K562 (cell line): ENCODE measurements at regions not wholly inside any gene's neighbourhood (a gene's known extent, or its start where the extent isn't known, plus 50 kb on each side); places are given as distances from the start of the nearest gene placed in this dataset.

Experiments
- ATAC-seq: fragments of 200-7000 bp; cut with Tn5 transposase; 3 replicates; pipeline ENCODE4 v1.9.1; 2020; ENCODE audit warnings: moderate library complexity
- BruUV-seq: library from RNA; stranded (reverse); fragments of 400-500 nt; replicated peaks from 2 replicates; lab custom pipeline; 2021; lab: Mats Ljungman, UMichigan
- CTCF ChIA-PET: fragments of 300-600 bp; formaldehyde crosslinking; extraction: SDS; loops from one replicate; lab custom pipeline; 2021; ENCODE audit warnings: low intra/inter-chr PET ratio; lab: Yijun Ruan, JAX
- POLR2A ChIA-PET: fragments of 300-600, 350-650 bp; sonication (Branson Sonifier 250); formaldehyde crosslinking; extraction: SDS; loops from one replicate; lab custom pipeline; 2021; ENCODE audit warnings: antibody characterized with exemption, inconsistent platforms; lab: Yijun Ruan, JAX
- DNase-seq, 4 experiments: peaks; one replicate each; pipeline versions ENCODE4 v3.0.0 to v3.0.0-alpha.2; 2011 to 2018; ENCODE audit warnings: low spot score in 3 of 4, mixed read lengths in 3 of 4; ENCODE audit errors: extremely low read depth in 1 of 4
- FAIRE-seq: peaks from 2 replicates; lab custom pipeline; 2011; peaks lifted over from hg19 to GRCh38; lab: Jason Lieb, UNC
- H2AFZ ChIP-seq: 2 replicates; pipeline ENCODE4 v1.6.0; 2011; ENCODE audit warnings: low read depth, low read length, control low read depth, inconsistent platforms
- H3K27ac ChIP-seq: fragments of 200-600 bp; 3 replicates; pipeline ENCODE4 v1.8.0; 2011; ENCODE audit warnings: low read depth, mild to moderate bottlenecking, control low read depth, inconsistent platforms, low read length, moderate library complexity, mixed read lengths; ENCODE audit errors: extremely low read depth
- H3K27me3 ChIP-seq, 2 experiments: fragments of 300-600 bp in 1 of 2; 2 replicates in 1 of 2; 3 replicates in 1 of 2; pipeline versions ENCODE4 v1.6.0 to v1.8.0; 2011; ENCODE audit warnings: inconsistent platforms in 2 of 2, low read length in 2 of 2, mild to moderate bottlenecking in 1 of 2, mixed read lengths in 1 of 2, moderate library complexity in 1 of 2; ENCODE audit not compliant: control insufficient read depth in 2 of 2, insufficient read depth in 2 of 2
- H3K36me3 ChIP-seq: fragments of 300-600 bp; 3 replicates; pipeline ENCODE4 v1.8.0; 2011; ENCODE audit warnings: mild to moderate bottlenecking, low read length, inconsistent platforms; ENCODE audit not compliant: control insufficient read depth, insufficient read depth
- H3K4me1 ChIP-seq, 2 experiments: fragments of 200-600 bp in 1 of 2; replicated peaks in 1 of 2; 2 replicates in 1 of 2; 3 replicates in 1 of 2; pipeline versions ENCODE4 v1.5.1 to v1.8.0; 2011; ENCODE audit warnings: inconsistent platforms in 2 of 2, low read length in 2 of 2, mild to moderate bottlenecking in 1 of 2, mixed read lengths in 1 of 2, moderate library complexity in 1 of 2; ENCODE audit not compliant: control insufficient read depth in 2 of 2, insufficient read depth in 2 of 2
- H3K4me2 ChIP-seq: 2 replicates; pipeline ENCODE4 v1.6.1; 2011; ENCODE audit warnings: low read length, control low read depth, inconsistent platforms, mixed read lengths; ENCODE audit not compliant: insufficient read depth
- H3K4me3 ChIP-seq: fragments of 200-600 bp; sonication (generic), shearing (Covaris generic); 2 replicates; pipeline ENCODE4 v1.5.1; 2016; ENCODE audit warnings: control low read depth, inconsistent platforms
- H3K79me2 ChIP-seq: fragments of 200-600 bp; 3 replicates; pipeline ENCODE4 v1.8.0; 2011; ENCODE audit warnings: low read length, inconsistent platforms; ENCODE audit not compliant: control insufficient read depth, insufficient read depth
- H3K9ac ChIP-seq, 2 experiments: 2 replicates each; pipeline versions ENCODE4 v1.6.0 to v1.6.1; 2011; ENCODE audit warnings: low read depth in 2 of 2, low read length in 2 of 2, control low read depth in 1 of 2, inconsistent platforms in 1 of 2, mild to moderate bottlenecking in 1 of 2, mixed read lengths in 1 of 2; ENCODE audit not compliant: insufficient read depth in 1 of 2
- H3K9me1 ChIP-seq: one replicate; pipeline ENCODE4 v1.6.0; 2011; ENCODE audit warnings: inconsistent platforms, mild to moderate bottlenecking, low read length, moderate library complexity; ENCODE audit not compliant: control insufficient read depth, insufficient read depth
- H3K9me3 ChIP-seq: replicated peaks from 2 replicates; pipeline ENCODE4 v1.5.1; 2011; ENCODE audit warnings: low read depth, low read length, inconsistent platforms; ENCODE audit not compliant: control insufficient read depth, insufficient read depth
- H4K20me1 ChIP-seq: replicated peaks from 2 replicates; pipeline ENCODE4 v1.6.1; 2011; ENCODE audit warnings: low read length, inconsistent platforms, mixed read lengths; ENCODE audit not compliant: control insufficient read depth, insufficient read depth
- CTBP1 ChIP-seq: fragments of 450-650 bp; IDR thresholded peaks from 2 replicates; pipeline ENCODE4 v1.6.1; 2016; ENCODE audit warnings: borderline replicate concordance
- EZH2 ChIP-seq: IDR thresholded peaks from 2 replicates; pipeline ENCODE4 v1.6.1; 2012; ENCODE audit warnings: low read depth, mild to moderate bottlenecking, inconsistent platforms, low read length, borderline replicate concordance
- FOXJ3 ChIP-seq: sonication (generic); formaldehyde crosslinking; IDR thresholded peaks from 2 replicates; pipeline ENCODE4 v1.4.0; 2020; ENCODE audit warnings: mild to moderate bottlenecking, missing genetic modification reagents
- GTF2F1 ChIP-seq: IDR thresholded peaks from 2 replicates; pipeline ENCODE4 v1.6.1; 2011; ENCODE audit warnings: low read depth, low read length, improper control_type of control experiment
- MIER1 ChIP-seq: fragments of 450-650 bp; IDR thresholded peaks from 2 replicates; pipeline ENCODE4 v1.6.1; 2016; ENCODE audit warnings: antibody characterized with exemption, mild to moderate bottlenecking, low read depth
- SOX6 ChIP-seq: fragments of 450-650 bp; IDR thresholded peaks from 2 replicates; pipeline ENCODE4 v1.6.1; 2014; ENCODE audit warnings: mild to moderate bottlenecking
- ZKSCAN3 ChIP-seq: fragments of 250-450 bp; sonication (Bioruptor Pico); IDR thresholded peaks from 2 replicates; pipeline ENCODE4 v1.4.0; 2020
- ZNF668 ChIP-seq: fragments of 250-450 bp; sonication (Bioruptor Pico); IDR thresholded peaks from 2 replicates; pipeline ENCODE4 v1.8.0; 2022; ENCODE audit warnings: mild to moderate bottlenecking, inconsistent platforms
- ZNF780A ChIP-seq: fragments of 250-450 bp; sonication (Bioruptor Pico); IDR thresholded peaks from 2 replicates; pipeline ENCODE4 v1.5.0; 2021; ENCODE audit warnings: mild to moderate bottlenecking
- WGBS: fragments of 100-300 bp; shearing (Covaris generic); methylation state at CpG from one replicate; pipeline ENCODE4 v1.1.6; 2016; ENCODE audit warnings: low coverage, mixed read lengths; ENCODE audit not compliant: insufficient coverage; ENCODE audit errors: missing lambda C conversion rate; 5-methylcytosine and 5-hydroxymethylcytosine counted together
- in situ Hi-C: fragments of 300-500 bp; cut with MboI; formaldehyde crosslinking; loops from 4 replicates; pipeline ENCODE4 v1.15.0; 2018; ENCODE audit warnings: inconsistent platforms, mixed read lengths
- intact Hi-C: fragments of 100-400 bp; cut with micrococcal nuclease; formaldehyde crosslinking; loops from 2 replicates; pipeline ENCODE4 v1.14.2; 2022
- TF ChIP-seq, protein P1 (sequence below): sonication (generic); formaldehyde crosslinking; IDR thresholded peaks from 2 replicates; pipeline ENCODE4 v1.8.0; 2022; ENCODE audit warnings: mild to moderate bottlenecking, missing genetic modification reagents, borderline replicate concordance

DNA sequence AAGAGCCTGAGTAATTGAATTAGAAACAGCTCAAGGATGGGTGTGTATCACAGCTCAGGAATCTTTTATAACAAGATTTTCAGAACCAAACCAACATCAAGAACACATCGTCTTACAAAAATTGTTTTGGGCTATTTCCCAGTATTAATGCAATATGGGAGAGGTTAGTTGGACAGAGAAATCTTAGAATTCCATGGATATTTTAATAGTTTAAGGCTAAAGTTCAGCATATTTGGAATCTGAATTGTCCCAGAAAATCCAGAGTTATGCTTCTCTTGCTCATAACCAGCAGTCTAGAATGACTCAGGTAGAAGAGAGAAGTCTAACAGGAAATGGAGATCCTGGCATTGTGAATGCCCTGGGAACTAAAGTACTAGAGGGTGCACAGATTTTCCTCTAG is 74.6 kb downstream of the ADM start:
- Histone ChIP-seq H4K20me1 (no peaks in the 10 kb centered on the region), H3K9ac (no peak overlapping the region), H3K4me3 (no peak overlapping the region), H3K4me2 (no peak overlapping the region), H2AFZ (no peak overlapping the region), H3K27ac (no peak overlapping the region), H3K4me1 (no peaks in the 10 kb centered on the region), H3K27me3 (peaks cover 0 to 2% of the 10 kb centered on the region in 2 experiments; a peak in 3 of 5 replicates), H3K9me3 (no peaks in the 10 kb centered on the region), H3K79me2 (no peaks in the 10 kb centered on the region), H3K9me1 (no peaks in the 10 kb centered on the region), H3K36me3 (no peaks in the 10 kb centered on the region)
- no peak for DNase-seq
- no peak for ATAC-seq
- in situ Hi-C loops (no loop called here), intact Hi-C loops (no loop called here)
- POLR2A ChIA-PET, result interaction anchor here (1.0 to 1.2 kb wide), 4 partner anchors 9 to 51 kb away, joined by 3 to 4 read pairs (median 3); no protein-coding TSS in a partner anchor
- peak; percentile 46 for FAIRE-seq
- 0 out of 2 replicates have a peak, but pooled peaks have one; percentile 12 for TF ChIP-seq MIER1
- TF ChIP-seq EZH2, result no peak
- no TSS peak for BruUV-seq
- CTCF ChIA-PET, result no interaction called here
- 0% methylated on average over 1 of the region's 1 CpG for WGBS

DNA sequence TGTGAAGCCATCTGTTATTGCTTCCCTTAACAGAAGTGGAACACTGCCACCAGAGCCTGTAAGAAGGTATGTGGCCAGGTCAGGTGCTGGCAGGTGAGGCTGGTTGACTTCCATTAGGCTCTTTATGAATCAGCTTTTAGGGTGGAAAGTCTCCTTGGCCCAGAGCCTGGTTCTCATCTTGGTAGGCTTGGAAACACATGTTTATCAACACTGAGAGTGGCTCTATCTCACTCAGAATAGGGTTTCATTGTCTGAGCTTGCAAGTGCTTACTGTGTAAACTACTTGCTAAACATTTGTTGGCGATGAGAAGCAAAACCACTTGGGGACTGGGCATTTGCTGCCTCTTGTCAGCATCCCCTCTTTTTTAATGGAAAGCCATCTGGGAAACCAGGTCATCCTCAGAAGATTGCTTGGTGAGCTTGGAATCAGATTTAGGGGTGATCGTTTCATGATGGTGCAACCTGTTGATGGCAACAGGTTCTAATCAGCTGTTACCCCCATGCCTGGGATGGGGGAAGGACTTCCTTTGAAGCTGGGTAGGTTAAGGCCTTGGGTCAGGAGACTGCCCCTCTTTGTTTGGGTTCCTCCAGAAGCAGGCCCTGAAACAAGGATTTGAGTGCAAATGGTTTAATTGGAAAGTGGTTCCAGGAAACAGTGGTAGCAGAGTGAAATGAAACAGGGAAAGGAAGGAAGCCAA is 75.0 kb upstream of the AMPD3 start:
- no peak for FAIRE-seq
- H3K9me3 ChIP-seq, result no peaks in the 10 kb centered on the region
- no peak overlapping the region for H3K9ac ChIP-seq
- CTCF ChIA-PET, result no interaction called here
- no peak overlapping the region for H2AFZ ChIP-seq
- POLR2A ChIA-PET, result interaction anchor here (1.2 kb wide), 1 partner anchor 8 kb away, joined by 4 read pairs; no protein-coding TSS in a partner anchor
- H3K4me3 ChIP-seq, result no peak overlapping the region
- no peaks in the 10 kb centered on the region for H4K20me1 ChIP-seq
- no peak overlapping the region for H3K4me2 ChIP-seq
- no peaks in the 10 kb centered on the region for H3K36me3 ChIP-seq
- no peak for DNase-seq
- H3K79me2 ChIP-seq, result no peaks in the 10 kb centered on the region
- in situ Hi-C loops (no loop called here), intact Hi-C loops (no loop called here)
- H3K9me1 ChIP-seq, result no peaks in the 10 kb centered on the region
- TF ChIP-seq FOXJ3 (CRISPR knock-in tag) (no peak), ZKSCAN3 (CRISPR knock-in tag) (no peak), CTBP1 (no peak), SOX6 (no peak), ZNF668 (CRISPR knock-in tag) (no peak), ZNF780A (CRISPR knock-in tag) (no peak), GTF2F1 (no peak)
- TF ChIP-seq, protein P1, sequence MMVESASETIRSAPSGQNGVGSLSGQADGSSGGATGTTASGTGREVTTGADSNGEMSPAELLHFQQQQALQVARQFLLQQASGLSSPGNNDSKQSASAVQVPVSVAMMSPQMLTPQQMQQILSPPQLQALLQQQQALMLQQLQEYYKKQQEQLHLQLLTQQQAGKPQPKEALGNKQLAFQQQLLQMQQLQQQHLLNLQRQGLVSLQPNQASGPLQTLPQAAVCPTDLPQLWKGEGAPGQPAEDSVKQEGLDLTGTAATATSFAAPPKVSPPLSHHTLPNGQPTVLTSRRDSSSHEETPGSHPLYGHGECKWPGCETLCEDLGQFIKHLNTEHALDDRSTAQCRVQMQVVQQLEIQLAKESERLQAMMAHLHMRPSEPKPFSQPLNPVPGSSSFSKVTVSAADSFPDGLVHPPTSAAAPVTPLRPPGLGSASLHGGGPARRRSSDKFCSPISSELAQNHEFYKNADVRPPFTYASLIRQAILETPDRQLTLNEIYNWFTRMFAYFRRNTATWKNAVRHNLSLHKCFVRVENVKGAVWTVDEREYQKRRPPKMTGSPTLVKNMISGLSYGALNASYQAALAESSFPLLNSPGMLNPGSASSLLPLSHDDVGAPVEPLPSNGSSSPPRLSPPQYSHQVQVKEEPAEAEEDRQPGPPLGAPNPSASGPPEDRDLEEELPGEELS (CRISPR knock-in tag), result no peak
- TF ChIP-seq, all 486 proteins: peak for 0
- Histone ChIP-seq H3K4me1 (no peaks in the 10 kb centered on the region), H3K27me3 (peaks cover 0 to 2% of the 10 kb centered on the region in 2 experiments; a peak in 3 of 5 replicates), H3K27ac (no peak overlapping the region)
- 0% methylated on average over 2 of the region's 2 CpGs for WGBS
- no peak for ATAC-seq
- no TSS peak for BruUV-seq
